ENCODE measurements at regions not wholly inside any gene's neighbourhood (a gene's known extent, or its start where the extent isn't known, plus 50 kb on each side); places are given as distances from the start of the nearest gene placed in this dataset.

- DNase-seq (ENCODE audit: low spot score), result no peak
These were observed 236.5 kb downstream of the FOXO1 start for GRCh38 chr13:40429706-40430545.

GRCh38 chr13:40432018-40432978, 234.1 kb downstream of the FOXO1 start:
- no peak for DNase-seq (ENCODE audit: low spot score)

- no peak for DNase-seq (ENCODE audit: low spot score)
These were observed 233.4 kb downstream of the FOXO1 start for GRCh38 chr13:40433001-40433400.

GRCh38 chr13:40433577-40433976, 232.9 kb downstream of the FOXO1 start:
- DNase-seq (ENCODE audit: low spot score), result no peak

- no peak for DNase-seq (ENCODE audit: low spot score)
These were observed 231.7 kb downstream of the FOXO1 start for GRCh38 chr13:40434516-40435397.

GRCh38 chr13:40438022-40438680, 228.3 kb downstream of the FOXO1 start:
- no peak for DNase-seq (ENCODE audit: low spot score)

GRCh38 chr13:40438999-40439797, 227.2 kb downstream of the FOXO1 start:
- no peak for DNase-seq (ENCODE audit: low spot score)

GRCh38 chr13:40439928-40440327, 226.5 kb downstream of the FOXO1 start:
- no peak for DNase-seq (ENCODE audit: low spot score)

GRCh38 chr13:40440990-40441820, 225.2 kb downstream of the FOXO1 start:
- DNase-seq (ENCODE audit: low spot score), result peak; percentile 31

- DNase-seq (ENCODE audit: low spot score), result no peak
These were observed 224.2 kb downstream of the FOXO1 start for GRCh38 chr13:40442231-40442630.

- no peak for DNase-seq (ENCODE audit: low spot score)
These were observed 223.6 kb downstream of the FOXO1 start for GRCh38 chr13:40442826-40443225.

- DNase-seq (ENCODE audit: low spot score), result no peak
These were observed 222.2 kb downstream of the FOXO1 start for GRCh38 chr13:40444241-40444640.

GRCh38 chr13:40445557-40445990, 220.9 kb downstream of the FOXO1 start:
- DNase-seq (ENCODE audit: low spot score), result no peak

GRCh38 chr13:40446365-40446764, 220.1 kb downstream of the FOXO1 start:
- DNase-seq (ENCODE audit: low spot score), result no peak

- DNase-seq (ENCODE audit: low spot score), result no peak
These were observed 218.6 kb downstream of the FOXO1 start for GRCh38 chr13:40447857-40448256.

- no peak for DNase-seq (ENCODE audit: low spot score)
These were observed 214.3 kb downstream of the FOXO1 start for GRCh38 chr13:40452038-40452666.

- DNase-seq (ENCODE audit: low spot score), result no peak
These were observed 213.6 kb downstream of the FOXO1 start for GRCh38 chr13:40452741-40453334.

- DNase-seq (ENCODE audit: low spot score), result no peak
These were observed 213.0 kb downstream of the FOXO1 start for GRCh38 chr13:40453351-40454021.
